CD4-positive, alpha-beta T cell (primary cell): ENCODE measurements at regions not wholly inside any gene's neighbourhood (a gene's known extent, or its start where the extent isn't known, plus 50 kb on each side); places are given as distances from the start of the nearest gene placed in this dataset.

ENCODE experiments used
- ATAC-seq: fragments of 200-7000 bp; cut with Tn5 transposase; one replicate; pipeline ENCODE4 v1.10.0; 2022; ENCODE audit warnings: mild to moderate bottlenecking; ENCODE audit not compliant: poor library complexity
- CTCF ChIA-PET: fragments of 350-600 bp; sonication (Branson Sonifier 250); formaldehyde crosslinking; loops from one replicate; lab custom pipeline; 2021; ENCODE audit warnings: antibody characterized with exemption, inconsistent platforms; lab: Charles Lee
- POLR2A ChIA-PET: fragments of 350-600 bp; sonication (Branson Sonifier 250); formaldehyde crosslinking; loops from one replicate; lab custom pipeline; 2021; ENCODE audit warnings: antibody characterized with exemption, inconsistent platforms; lab: Charles Lee
- DNase-seq, 14 experiments: peaks; one replicate each; pipeline ENCODE4 v3.0.0-alpha.2; 2013 to 2020; ENCODE audit warnings: mixed read lengths in 2 of 14
- H3K27ac ChIP-seq, 2 donors: one replicate each; pipeline versions ENCODE4 v1.5.1 to v1.7.0; 2013; ENCODE audit warnings: low read length in 2 of 2, low read depth in 1 of 2, mild to moderate bottlenecking in 1 of 2
- H3K27me3 ChIP-seq, 2 experiments: 1 replicate in 1 of 2; 2 replicates in 1 of 2; pipeline versions ENCODE4 v1.6.1 to v1.7.0; 2013; ENCODE audit warnings: low read length in 2 of 2, control low read depth in 1 of 2, mild to moderate bottlenecking in 1 of 2, moderate library complexity in 1 of 2; ENCODE audit not compliant: insufficient read depth in 2 of 2, control insufficient read depth in 1 of 2
- H3K36me3 ChIP-seq: one replicate; pipeline ENCODE4 v1.6.1; 2013; ENCODE audit warnings: low read length, control low read depth; ENCODE audit not compliant: insufficient read depth
- H3K4me1 ChIP-seq: one replicate; pipeline ENCODE4 v1.6.1; 2013; ENCODE audit warnings: low read length, control low read depth; ENCODE audit not compliant: insufficient read depth
- H3K4me3 ChIP-seq: one replicate; pipeline ENCODE4 v1.5.1; 2013; ENCODE audit warnings: mild to moderate bottlenecking, low read length, moderate library complexity
- H3K9me3 ChIP-seq, 2 experiments: 1 replicate in 1 of 2; 2 replicates in 1 of 2; pipeline versions ENCODE4 v1.6.1 to v1.7.0; 2013; ENCODE audit warnings: low read length in 2 of 2, mild to moderate bottlenecking in 2 of 2, control low read depth in 1 of 2, moderate library complexity in 1 of 2; ENCODE audit not compliant: control insufficient read depth in 1 of 2, insufficient read depth in 1 of 2
- H3K27ac Mint-ChIP-seq: one replicate; pipeline ENCODE4 v1.8.0; 2020; ENCODE audit warnings: mixed read lengths
- H3K27me3 Mint-ChIP-seq: one replicate; pipeline ENCODE4 v1.8.0; 2021; ENCODE audit warnings: mixed read lengths
- H3K36me3 Mint-ChIP-seq: one replicate; pipeline ENCODE4 v1.8.0; 2021; ENCODE audit warnings: low read depth, mixed read lengths
- H3K4me1 Mint-ChIP-seq: one replicate; pipeline ENCODE4 v1.8.0; 2021; ENCODE audit warnings: low read depth, mixed read lengths
- H3K4me3 Mint-ChIP-seq: one replicate; pipeline ENCODE4 v1.8.0; 2020; ENCODE audit warnings: mild to moderate bottlenecking, mixed read lengths
- H3K9me3 Mint-ChIP-seq: one replicate; pipeline ENCODE4 v1.8.0; 2020; ENCODE audit warnings: mixed read lengths
- intact Hi-C, 2 experiments: fragments of 100-400 bp; cut with DNase I in 1 of 2; cut with micrococcal nuclease in 1 of 2; formaldehyde crosslinking; loops; one replicate each; pipeline versions ENCODE4 v1.15.1 to v1.9.0; 2023 to 2025; cut with DNase I, micrococcal nuclease
- TF ChIP-seq, protein P1 (sequence below): fragments of 200-600 bp; IDR thresholded peaks from one replicate; pipeline ENCODE4 v1.8.0; 2022; ENCODE audit warnings: antibody characterized with exemption, mild to moderate bottlenecking

DNA sequence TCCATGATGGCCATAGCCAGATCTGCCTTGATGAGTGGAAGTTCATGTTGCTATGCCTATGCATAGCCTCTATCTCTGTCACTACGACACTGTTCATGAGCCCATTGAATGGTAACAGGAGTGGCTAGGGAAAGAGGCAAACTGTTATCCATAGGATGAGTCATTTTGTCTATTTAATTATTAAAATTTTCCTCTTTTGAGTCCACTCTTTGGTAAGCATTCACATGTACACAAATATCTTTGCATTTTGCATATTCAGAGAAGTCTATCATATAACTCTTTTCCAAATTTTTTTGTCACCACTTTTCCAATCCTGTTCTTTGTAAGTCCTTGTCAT, 364.4 kb downstream of the KCNJ3 start:
- H3K36me3 ChIP-seq = no peaks in the 10 kb centered on the region
- H3K27me3 ChIP-seq = no peaks in the 10 kb centered on the region
- TF ChIP-seq, protein P1, sequence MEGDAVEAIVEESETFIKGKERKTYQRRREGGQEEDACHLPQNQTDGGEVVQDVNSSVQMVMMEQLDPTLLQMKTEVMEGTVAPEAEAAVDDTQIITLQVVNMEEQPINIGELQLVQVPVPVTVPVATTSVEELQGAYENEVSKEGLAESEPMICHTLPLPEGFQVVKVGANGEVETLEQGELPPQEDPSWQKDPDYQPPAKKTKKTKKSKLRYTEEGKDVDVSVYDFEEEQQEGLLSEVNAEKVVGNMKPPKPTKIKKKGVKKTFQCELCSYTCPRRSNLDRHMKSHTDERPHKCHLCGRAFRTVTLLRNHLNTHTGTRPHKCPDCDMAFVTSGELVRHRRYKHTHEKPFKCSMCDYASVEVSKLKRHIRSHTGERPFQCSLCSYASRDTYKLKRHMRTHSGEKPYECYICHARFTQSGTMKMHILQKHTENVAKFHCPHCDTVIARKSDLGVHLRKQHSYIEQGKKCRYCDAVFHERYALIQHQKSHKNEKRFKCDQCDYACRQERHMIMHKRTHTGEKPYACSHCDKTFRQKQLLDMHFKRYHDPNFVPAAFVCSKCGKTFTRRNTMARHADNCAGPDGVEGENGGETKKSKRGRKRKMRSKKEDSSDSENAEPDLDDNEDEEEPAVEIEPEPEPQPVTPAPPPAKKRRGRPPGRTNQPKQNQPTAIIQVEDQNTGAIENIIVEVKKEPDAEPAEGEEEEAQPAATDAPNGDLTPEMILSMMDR = no peak
- no peak overlapping the region for H3K4me3 ChIP-seq
- no peak for DNase-seq
- POLR2A ChIA-PET = no interaction called here
- ATAC-seq = no peak
- intact Hi-C loops = no loop called here
- Mint-ChIP-seq H3K27me3 (no peaks in the 10 kb centered on the region), H3K27ac (no peak overlapping the region), H3K9me3 (peaks cover 2% of the 10 kb centered on the region), H3K36me3 (no peaks in the 10 kb centered on the region), H3K4me1 (no peaks in the 10 kb centered on the region), H3K4me3 (no peak overlapping the region)
- H3K9me3 ChIP-seq = peaks cover 0 to 3% of the 10 kb centered on the region in 2 experiments
- no peak overlapping the region for H3K27ac ChIP-seq
- no peaks in the 10 kb centered on the region for H3K4me1 ChIP-seq
- CTCF ChIA-PET = no interaction called here

DNA sequence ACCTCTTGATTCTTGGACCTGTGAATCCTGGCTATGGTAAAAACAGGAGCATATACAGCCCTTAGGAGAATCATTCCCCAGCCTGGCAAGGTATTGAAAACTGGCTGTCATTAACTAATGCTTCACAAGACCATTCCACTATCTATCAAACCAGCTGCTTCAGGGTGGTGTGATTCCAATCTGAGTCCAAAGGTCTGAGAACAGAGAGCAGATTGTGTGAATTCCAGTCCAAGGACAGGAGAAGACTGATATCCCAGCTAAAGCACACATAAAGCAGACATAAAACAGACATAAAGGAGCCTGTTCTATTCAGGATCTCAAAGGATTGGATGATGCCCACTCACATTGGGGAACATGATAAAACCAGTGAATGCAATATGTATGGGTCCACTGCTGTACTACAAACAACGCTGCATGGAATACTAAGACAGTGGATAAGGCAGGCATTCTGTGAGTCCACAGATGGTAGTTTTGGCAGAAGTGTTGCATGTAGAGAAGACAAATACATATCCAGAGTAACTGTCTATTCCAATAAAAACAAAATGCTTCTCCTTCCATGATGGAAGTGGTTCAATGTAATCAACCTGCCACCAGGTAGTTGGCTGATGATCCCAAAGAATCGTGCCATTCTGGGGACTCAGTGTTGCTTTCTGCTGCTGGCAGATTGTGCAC, 363.9 kb downstream of the KCNJ3 start:
- no peak for ATAC-seq
- H3K27me3 ChIP-seq = no peaks in the 10 kb centered on the region
- Mint-ChIP-seq H3K4me1 (no peaks in the 10 kb centered on the region), H3K27me3 (no peaks in the 10 kb centered on the region), H3K9me3 (peaks cover 2% of the 10 kb centered on the region), H3K36me3 (no peaks in the 10 kb centered on the region), H3K27ac (no peak overlapping the region), H3K4me3 (no peak overlapping the region)
- POLR2A ChIA-PET = no interaction called here
- intact Hi-C loops = no loop called here
- H3K4me3 ChIP-seq = no peak overlapping the region
- TF ChIP-seq, protein P1 = no peak
- no peaks in the 10 kb centered on the region for H3K36me3 ChIP-seq
- H3K27ac ChIP-seq = no peak overlapping the region
- CTCF ChIA-PET = no interaction called here
- DNase-seq = no peak
- H3K4me1 ChIP-seq = no peaks in the 10 kb centered on the region
- peaks cover 0 to 3% of the 10 kb centered on the region in 2 experiments for H3K9me3 ChIP-seq

DNA sequence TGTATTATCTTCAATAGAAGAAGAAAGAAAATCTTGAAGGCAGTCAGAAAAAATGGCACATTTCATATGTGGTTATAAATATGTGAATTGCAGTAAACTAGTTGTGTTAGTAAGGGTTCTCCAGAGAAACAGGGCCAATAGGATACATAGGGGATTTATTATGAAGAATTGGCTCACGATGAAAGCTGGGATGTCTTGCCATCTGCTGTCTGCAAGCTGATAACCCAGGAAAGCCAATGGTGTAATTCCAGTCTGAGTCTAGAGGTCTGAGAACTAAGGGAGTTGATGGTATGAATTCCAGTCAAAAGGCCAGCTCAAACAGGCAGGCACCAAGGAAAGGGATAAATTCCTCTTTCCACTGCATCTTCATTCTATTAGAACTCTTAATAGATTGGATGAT, 362.4 kb downstream of the KCNJ3 start:
- H3K9me3 Mint-ChIP-seq = no peaks in the 10 kb centered on the region

More for the DNA sequence above, 362.4 kb downstream of the KCNJ3 start:
- ChIA-PET POLR2A (no interaction called here), CTCF (no interaction called here)
- TF ChIP-seq, protein P1 = no peak
- Histone ChIP-seq H3K27me3 (no peaks in the 10 kb centered on the region), H3K27ac (no peak overlapping the region), H3K9me3 (peaks cover 0 to 2% of the 10 kb centered on the region in 2 experiments), H3K4me1 (no peaks in the 10 kb centered on the region), H3K36me3 (no peaks in the 10 kb centered on the region), H3K4me3 (no peak overlapping the region)
- Mint-ChIP-seq H3K27me3 (no peaks in the 10 kb centered on the region), H3K27ac (no peak overlapping the region), H3K4me3 (no peak overlapping the region), H3K4me1 (no peaks in the 10 kb centered on the region), H3K36me3 (no peaks in the 10 kb centered on the region)
- ATAC-seq (no peak), DNase-seq (no peak)
- intact Hi-C loops = no loop called here
